Myocyte (in vitro differentiated cells): ENCODE measurements at regions not wholly inside any gene's neighbourhood (a gene's known extent, or its start where the extent isn't known, plus 50 kb on each side); places are given as distances from the start of the nearest gene placed in this dataset.

ENCODE experiments used
- DNase-seq: peaks from one replicate; pipeline ENCODE4 v3.0.0-alpha.2; 2012; ENCODE audit warnings: low read depth

DNA sequence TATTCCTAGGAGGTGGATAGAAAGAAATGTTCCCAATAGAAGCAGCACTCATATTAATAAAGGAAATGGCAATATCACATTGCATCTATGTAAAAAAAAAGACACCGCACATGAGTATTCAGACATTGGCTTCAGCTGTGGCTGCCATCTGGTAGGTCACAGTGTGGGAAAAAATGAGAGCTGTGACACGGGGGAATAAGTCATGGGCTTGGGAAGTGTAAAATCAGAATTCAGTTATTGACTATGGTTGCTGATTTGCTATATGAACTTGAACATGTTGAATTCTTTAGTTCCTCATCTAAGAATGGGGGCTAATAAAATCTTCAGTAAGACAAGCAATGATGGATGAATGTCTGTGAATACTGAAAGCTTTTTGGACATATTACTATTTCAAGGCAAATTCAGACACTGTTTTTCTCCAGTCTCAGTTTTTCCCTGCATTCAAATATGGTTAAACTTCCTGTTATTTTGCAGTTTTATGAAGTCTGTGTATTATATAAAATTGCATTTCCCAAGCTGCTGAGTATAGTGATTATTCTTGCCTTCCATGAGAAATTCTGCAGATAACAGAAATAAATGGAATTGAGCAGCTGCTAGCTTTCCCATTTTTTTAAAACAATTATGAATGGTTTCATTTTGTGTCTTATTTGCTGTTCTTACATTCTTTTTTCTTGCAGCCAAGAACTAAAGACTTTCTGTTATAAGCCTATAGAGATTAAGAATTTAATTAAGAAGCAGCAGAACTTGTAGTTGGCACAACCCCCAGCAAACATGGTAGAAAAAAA, 221.0 kb downstream of the ANKRD50 start:
- DNase-seq = peak; percentile 28

DNA sequence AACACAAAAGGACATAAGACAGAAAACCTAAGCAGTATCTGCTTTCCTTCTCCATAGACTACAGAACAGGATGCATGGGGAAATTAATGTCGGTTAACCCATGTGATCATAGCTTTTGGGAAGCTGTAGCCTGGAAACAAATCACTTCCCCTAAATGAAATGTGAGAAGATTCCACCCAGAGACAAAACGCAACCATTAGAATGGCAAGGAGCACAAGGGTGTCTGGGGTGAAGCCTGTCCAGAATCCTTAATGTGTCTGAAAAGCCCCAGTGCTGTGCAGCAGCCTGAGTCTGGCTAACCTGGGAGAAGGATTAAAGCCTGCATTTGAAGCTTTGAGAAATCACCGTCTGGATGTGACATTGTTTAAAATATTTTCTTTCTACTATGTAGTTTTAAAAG, 213.3 kb downstream of the ANKRD50 start:
- DNase-seq = peak; percentile 47

- DNase-seq = no peak
Measured at GRCh38 chr4:124501576-124501975, 211.0 kb downstream of the ANKRD50 start.

- DNase-seq = no peak
Measured at GRCh38 chr4:124504431-124504830, 208.1 kb downstream of the ANKRD50 start.

DNA sequence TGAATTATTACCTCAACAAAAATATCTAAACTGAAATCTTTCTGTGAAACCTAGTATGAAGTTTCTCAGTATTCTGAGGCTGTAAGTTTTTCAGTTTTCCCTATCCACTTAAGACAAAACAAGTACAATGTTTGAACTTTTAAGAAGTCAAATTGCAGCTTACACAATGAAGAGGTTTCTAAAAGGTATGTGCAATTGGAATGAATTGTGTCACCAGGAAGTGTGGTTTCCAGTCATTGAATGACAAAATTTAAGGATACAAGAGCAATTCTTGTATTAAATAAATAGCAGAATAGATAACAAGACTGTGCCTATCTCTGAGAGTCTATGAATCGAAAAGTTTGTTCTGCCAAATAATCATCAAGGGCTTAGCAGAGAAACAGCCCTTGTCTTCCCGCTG, 207.3 kb downstream of the ANKRD50 start:
- DNase-seq = no peak

GRCh38 chr4:124509151-124509550, 203.4 kb downstream of the ANKRD50 start:
- DNase-seq = no peak

DNA sequence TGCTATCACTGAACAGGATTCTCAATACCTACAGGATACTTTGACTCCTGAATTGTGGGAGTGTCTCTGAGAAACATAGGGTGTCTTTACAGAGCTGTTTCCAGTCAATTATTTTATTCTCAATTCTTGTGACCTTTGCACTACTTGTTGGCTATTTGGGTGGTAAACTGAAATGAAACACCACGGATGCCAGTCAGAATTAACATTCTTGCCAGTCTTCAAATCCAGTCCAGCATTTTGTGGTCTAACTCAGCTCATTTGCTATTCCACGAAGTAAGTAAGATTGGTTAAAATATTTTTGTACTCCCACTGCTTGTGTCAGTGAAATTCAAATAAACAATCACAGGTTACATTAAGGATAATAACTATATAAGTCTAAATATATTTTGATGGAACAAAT, 197.9 kb downstream of the ANKRD50 start:
- peak; percentile 18 for DNase-seq

GRCh38 chr4:124515591-124515990, 196.9 kb downstream of the ANKRD50 start:
- no peak for DNase-seq

GRCh38 chr4:124519196-124519595, 193.3 kb downstream of the ANKRD50 start:
- DNase-seq = peak; percentile 11

DNA sequence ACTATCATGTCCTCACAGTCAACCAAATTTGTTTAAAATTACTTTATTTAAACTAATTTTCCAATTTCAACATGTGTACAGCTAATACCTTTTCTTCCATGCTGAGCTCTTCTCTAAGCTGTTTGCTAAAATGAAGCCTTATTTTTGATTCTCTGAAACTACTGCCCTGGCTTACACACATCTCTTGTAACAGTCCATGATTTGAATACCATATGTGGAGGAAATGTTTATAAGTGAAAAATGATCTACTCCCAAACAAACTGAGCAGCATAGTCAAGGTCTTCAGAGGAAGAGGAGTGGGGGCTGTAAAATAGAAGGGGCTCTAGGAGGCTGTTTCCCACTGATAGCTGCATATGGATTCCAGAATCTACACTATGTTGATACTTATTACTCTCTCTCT, 188.7 kb downstream of the ANKRD50 start:
- DNase-seq = no peak

DNA sequence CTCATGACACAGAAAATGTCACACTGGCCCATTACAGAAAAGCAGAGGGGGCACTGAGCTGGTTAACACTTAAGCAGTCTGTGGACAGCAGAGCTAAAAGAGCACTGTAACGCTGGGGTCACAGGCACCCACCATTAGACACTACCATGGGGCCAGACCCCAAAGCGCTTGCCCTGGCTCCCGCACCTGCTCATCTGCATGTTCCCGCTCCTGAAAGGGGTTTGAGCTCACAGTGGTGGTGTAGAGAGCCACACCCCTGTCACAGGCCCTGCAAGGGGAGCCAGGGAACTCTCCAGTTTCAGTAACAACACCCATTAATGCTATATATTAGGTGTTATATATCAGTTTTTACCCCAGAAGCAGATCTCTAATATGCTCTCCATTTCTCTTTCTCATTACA, 187.0 kb downstream of the ANKRD50 start:
- no peak for DNase-seq

DNA sequence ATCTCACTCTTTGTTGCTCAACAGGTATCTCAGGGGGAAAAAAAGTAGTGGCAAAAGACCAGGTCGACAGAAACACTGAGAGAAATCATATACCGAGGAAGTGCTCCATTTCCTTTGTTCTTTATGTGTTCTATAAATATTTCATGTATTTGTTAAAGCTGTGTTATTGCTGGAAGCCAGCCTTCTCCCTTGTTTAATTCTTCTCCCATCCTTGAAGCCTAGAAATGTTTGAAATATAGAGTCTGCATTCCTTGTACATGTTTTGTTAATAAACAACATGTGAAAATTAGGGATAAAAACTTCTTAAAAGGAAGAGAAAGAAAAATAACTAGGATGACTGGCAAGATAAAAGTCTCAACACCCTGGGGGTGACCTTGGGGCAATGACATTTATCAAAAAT, 186.2 kb downstream of the ANKRD50 start:
- DNase-seq = no peak

DNA sequence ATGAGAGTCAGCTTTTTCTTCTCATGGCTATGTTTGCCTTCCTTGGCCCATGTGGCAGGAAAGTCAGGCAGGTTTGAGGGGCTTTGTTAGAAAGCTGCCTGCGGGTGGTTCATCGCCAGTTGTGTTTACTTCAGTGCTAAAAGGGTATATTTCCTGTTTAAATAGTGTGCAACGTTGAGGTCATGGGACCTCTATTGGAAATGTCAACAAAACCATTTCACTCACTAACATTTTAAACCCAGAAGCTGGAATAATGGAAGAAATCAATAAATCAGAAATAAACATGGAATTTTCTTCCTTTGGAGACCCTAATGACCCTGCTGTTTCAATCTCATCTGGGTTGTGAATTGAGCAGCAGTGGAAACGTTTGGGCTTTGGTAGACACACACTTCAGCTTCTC, 185.8 kb downstream of the ANKRD50 start:
- no peak for DNase-seq

DNA sequence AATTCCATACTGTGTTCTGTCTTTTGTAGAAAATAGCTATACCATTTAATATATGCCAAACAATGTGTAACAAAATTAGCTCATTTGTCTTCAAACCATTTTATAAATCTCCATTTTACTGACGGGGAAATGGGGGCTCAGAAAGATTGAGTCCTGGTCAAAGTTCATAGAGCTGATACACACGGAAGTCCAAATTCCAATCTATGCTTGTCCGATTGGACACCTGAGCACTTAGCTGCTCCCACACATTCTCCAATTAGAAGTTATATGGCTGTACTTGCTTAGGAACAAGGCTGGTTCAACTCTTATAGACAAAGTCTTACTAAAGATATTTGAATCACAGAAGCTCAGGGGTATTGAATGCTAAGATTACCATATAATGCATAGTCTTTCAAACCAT, 185.2 kb downstream of the ANKRD50 start:
- no peak for DNase-seq

GRCh38 chr4:124529131-124529530, 183.4 kb downstream of the ANKRD50 start:
- DNase-seq = no peak

- no peak for DNase-seq
Measured at GRCh38 chr4:124530464-124531077, 182.0 kb downstream of the ANKRD50 start.

DNA sequence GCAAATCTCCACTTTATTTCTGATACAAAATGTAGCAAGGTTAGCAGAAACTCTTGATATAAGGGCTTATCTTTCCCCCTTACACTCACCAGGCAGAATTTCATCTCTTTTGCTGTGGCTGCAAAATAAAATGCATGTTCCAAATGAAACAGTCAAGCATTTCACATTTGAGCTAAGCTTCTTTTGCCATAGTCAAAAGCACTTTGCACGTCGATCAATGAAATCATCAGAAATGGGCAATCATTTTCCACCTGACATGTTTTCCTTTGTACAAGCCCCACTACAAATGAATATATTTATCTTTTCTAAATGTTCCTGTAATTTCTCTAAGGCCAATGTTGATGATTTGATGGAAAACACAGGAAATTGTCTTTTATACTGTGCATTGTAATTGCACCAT, 178.4 kb downstream of the ANKRD50 start:
- DNase-seq = no peak

- DNase-seq = no peak
Measured at GRCh38 chr4:124535003-124535402, 177.5 kb downstream of the ANKRD50 start.

DNA sequence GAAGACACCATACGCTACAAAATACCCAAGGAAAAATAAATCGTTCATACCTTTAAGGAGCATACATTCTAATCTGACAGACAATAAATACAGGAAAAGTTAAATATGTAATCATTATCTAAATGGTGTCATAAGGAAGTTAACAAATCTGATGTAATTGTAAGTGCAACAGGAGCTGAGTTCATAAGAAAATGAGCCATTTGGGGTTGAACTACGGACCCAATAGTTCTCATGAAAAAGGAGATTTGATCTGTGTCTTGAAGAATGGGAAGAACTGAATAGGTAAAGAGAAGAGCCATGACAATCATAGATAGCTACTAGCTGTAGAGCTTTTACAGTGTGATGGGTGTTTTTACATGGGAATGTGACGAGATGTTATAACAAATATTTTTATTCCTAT, 175.6 kb downstream of the ANKRD50 start:
- no peak for DNase-seq

DNA sequence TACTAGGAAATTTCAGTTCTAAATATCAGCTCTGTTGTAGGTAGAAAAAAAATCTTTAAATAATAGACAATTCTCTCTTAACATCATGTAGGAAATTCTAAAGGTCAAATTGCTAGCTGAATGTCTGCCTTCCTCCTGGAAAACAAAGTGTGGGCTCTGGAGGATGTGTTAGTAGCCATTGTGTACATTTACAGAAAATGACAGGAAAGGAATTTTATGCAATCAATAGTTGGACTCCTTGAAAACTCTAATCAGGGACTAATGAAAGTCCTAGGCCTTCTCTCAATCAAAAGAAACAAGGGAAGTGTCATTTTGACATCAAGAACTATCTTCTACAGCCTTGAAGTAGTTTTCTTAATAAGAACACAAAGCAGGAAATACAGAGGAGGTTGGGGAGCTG, 174.6 kb downstream of the ANKRD50 start:
- no peak for DNase-seq

DNA sequence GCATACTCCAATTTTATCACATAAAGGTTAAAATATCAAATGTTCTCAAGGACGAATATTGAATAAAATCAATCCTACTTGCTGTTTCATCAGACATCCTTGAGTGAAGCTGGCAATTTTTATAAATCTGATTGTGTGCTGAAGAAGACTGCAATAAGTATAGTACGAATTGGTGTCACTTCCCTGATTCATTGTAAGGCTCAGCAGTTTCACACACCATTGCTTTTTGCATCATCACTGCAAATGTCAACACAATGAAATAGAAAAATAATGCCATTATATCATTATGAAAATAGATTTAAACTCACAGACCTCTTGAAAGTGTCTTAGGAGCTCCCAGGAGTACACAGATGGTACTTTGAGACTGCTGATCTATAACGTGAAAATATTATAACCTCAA, 172.5 kb downstream of the ANKRD50 start:
- no peak for DNase-seq

- DNase-seq = no peak
Measured at GRCh38 chr4:124541652-124542420, 170.7 kb downstream of the ANKRD50 start.
